H9 (cell line): ENCODE measurements at regions not wholly inside any gene's neighbourhood (a gene's known extent, or its start where the extent isn't known, plus 50 kb on each side); places are given as distances from the start of the nearest gene placed in this dataset.

ENCODE experiments used
- DNase-seq: peaks from one replicate; pipeline ENCODE4 v3.0.0-alpha.2; 2017
- H2AFZ ChIP-seq: one replicate; pipeline ENCODE4 v1.6.1; 2013; ENCODE audit warnings: mild to moderate bottlenecking, low read length, control low read depth, moderate library complexity
- H2AK5ac ChIP-seq: 2 replicates; pipeline ENCODE4 v1.6.1; 2013; ENCODE audit warnings: low read length, control low read depth, mixed read lengths; ENCODE audit not compliant: insufficient read length
- H2BK120ac ChIP-seq: one replicate; pipeline ENCODE4 v1.6.1; 2013; ENCODE audit warnings: low read depth, mild to moderate bottlenecking, low read length, control low read depth, inconsistent platforms; ENCODE audit not compliant: poor library complexity, severe bottlenecking
- H2BK12ac ChIP-seq: 2 replicates; pipeline ENCODE4 v1.6.1; 2013; ENCODE audit warnings: low read length, control low read depth, mixed read lengths, low read depth; ENCODE audit not compliant: insufficient read length
- H2BK15ac ChIP-seq: 2 replicates; pipeline ENCODE4 v1.6.1; 2013; ENCODE audit warnings: low read depth, low read length, control low read depth
- H2BK20ac ChIP-seq: one replicate; pipeline ENCODE4 v1.6.1; 2013; ENCODE audit warnings: low read depth, mild to moderate bottlenecking, low read length, control low read depth, inconsistent platforms; ENCODE audit not compliant: poor library complexity, severe bottlenecking
- H2BK5ac ChIP-seq: 2 replicates; pipeline ENCODE4 v1.6.1; 2013; ENCODE audit warnings: low read length, control low read depth, mixed read lengths; ENCODE audit not compliant: insufficient read length
- H3K14ac ChIP-seq: 2 replicates; pipeline ENCODE4 v1.6.1; 2013; ENCODE audit warnings: low read length, control low read depth; ENCODE audit not compliant: insufficient read depth
- H3K18ac ChIP-seq: 2 replicates; pipeline ENCODE4 v1.6.1; 2013; ENCODE audit warnings: low read depth, mild to moderate bottlenecking, mixed read lengths, low read length, control low read depth; ENCODE audit not compliant: insufficient read length
- H3K23ac ChIP-seq: 2 replicates; pipeline ENCODE4 v1.6.1; 2013; ENCODE audit warnings: low read length, control low read depth, mixed read lengths, low read depth; ENCODE audit not compliant: insufficient read length
- H3K23me2 ChIP-seq: 2 replicates; pipeline ENCODE4 v1.6.1; 2013; ENCODE audit warnings: low read depth, mild to moderate bottlenecking, mixed read lengths, low read length, control low read depth; ENCODE audit not compliant: insufficient read length, poor library complexity, severe bottlenecking
- H3K27ac ChIP-seq: 2 replicates; pipeline ENCODE4 v1.5.1; 2013; ENCODE audit warnings: low read length, control low read depth, mixed read lengths, low read depth; ENCODE audit not compliant: insufficient read length
- H3K27me3 ChIP-seq: 2 replicates; pipeline ENCODE4 v1.6.1; 2013; ENCODE audit warnings: low read length, control low read depth, inconsistent platforms; ENCODE audit not compliant: insufficient read depth
- H3K4ac ChIP-seq: 2 replicates; pipeline ENCODE4 v1.6.1; 2013; ENCODE audit warnings: low read depth, mild to moderate bottlenecking, control low read depth, inconsistent platforms, low read length, moderate library complexity
- H3K4me1 ChIP-seq: 2 replicates; pipeline ENCODE4 v1.6.1; 2013; ENCODE audit warnings: low read length, control low read depth, inconsistent platforms; ENCODE audit not compliant: insufficient read depth
- H3K4me2 ChIP-seq: 2 replicates; pipeline ENCODE4 v1.6.1; 2013; ENCODE audit warnings: low read length, control low read depth, mixed read lengths; ENCODE audit not compliant: insufficient read length, insufficient read depth
- H3K56ac ChIP-seq: 2 replicates; pipeline ENCODE4 v1.6.1; 2013; ENCODE audit warnings: low read depth, mild to moderate bottlenecking, mixed read lengths, low read length, control low read depth; ENCODE audit not compliant: insufficient read length
- H3K79me1 ChIP-seq: 2 replicates; pipeline ENCODE4 v1.6.1; 2013; ENCODE audit warnings: low read depth, mild to moderate bottlenecking, moderate library complexity, low read length, control low read depth, inconsistent platforms; ENCODE audit not compliant: insufficient read depth, poor library complexity, severe bottlenecking
- H3K79me2 ChIP-seq: 2 replicates; pipeline ENCODE4 v1.6.1; 2013; ENCODE audit warnings: low read length, control low read depth, inconsistent platforms; ENCODE audit not compliant: insufficient read depth
- H3K9ac ChIP-seq: 2 replicates; pipeline ENCODE4 v1.6.1; 2013; ENCODE audit warnings: low read length, control low read depth, mixed read lengths; ENCODE audit not compliant: insufficient read length; ENCODE audit errors: extremely low read depth
- H3K9me3 ChIP-seq: one replicate; pipeline ENCODE4 v1.6.1; 2013; ENCODE audit warnings: low read depth, low read length, inconsistent platforms; ENCODE audit not compliant: control insufficient read depth
- H3T11ph ChIP-seq: one replicate; pipeline ENCODE4 v1.6.1; 2013; ENCODE audit warnings: mild to moderate bottlenecking, low read length, control low read depth, inconsistent platforms
- H4K20me1 ChIP-seq: one replicate; pipeline ENCODE4 v1.6.1; 2013; ENCODE audit not compliant: control insufficient read depth, insufficient read length, insufficient read depth
- H4K5ac ChIP-seq: 2 replicates; pipeline ENCODE4 v1.6.1; 2013; ENCODE audit warnings: low read depth, mild to moderate bottlenecking, mixed read lengths, low read length, control low read depth; ENCODE audit not compliant: insufficient read length
- H4K8ac ChIP-seq: replicated peaks from 2 replicates; pipeline ENCODE4 v1.6.1; 2013; ENCODE audit warnings: low read length, control low read depth, mixed read lengths, low read depth; ENCODE audit not compliant: insufficient read length
- H4K91ac ChIP-seq: 2 replicates; pipeline ENCODE4 v1.6.1; 2013; ENCODE audit warnings: low read depth, mild to moderate bottlenecking, moderate library complexity, mixed read lengths, low read length, control low read depth; ENCODE audit not compliant: insufficient read length
- H3K27ac Mint-ChIP-seq, 3 experiments: 2 replicates in 2 of 3; 3 replicates in 1 of 3; pipeline ENCODE4 v1.8.0; 2020 to 2021; ENCODE audit warnings: mixed read lengths in 3 of 3, mild to moderate bottlenecking in 1 of 3, moderate library complexity in 1 of 3
- H3K27me3 Mint-ChIP-seq: 2 replicates; pipeline ENCODE4 v1.8.0; 2021; ENCODE audit warnings: low read depth, mild to moderate bottlenecking, moderate library complexity, mixed read lengths
- H3K36me3 Mint-ChIP-seq, 3 experiments: 2 replicates in 2 of 3; 3 replicates in 1 of 3; pipeline ENCODE4 v1.8.0; 2020 to 2021; ENCODE audit warnings: low read depth in 3 of 3, mixed read lengths in 3 of 3; ENCODE audit not compliant: insufficient read depth in 1 of 3
- H3K4me1 Mint-ChIP-seq, 2 experiments: 2 replicates each; pipeline ENCODE4 v1.8.0; 2020; ENCODE audit warnings: mixed read lengths in 2 of 2
- H3K4me3 Mint-ChIP-seq, 2 experiments: 2 replicates in 1 of 2; 3 replicates in 1 of 2; pipeline ENCODE4 v1.8.0; 2020 to 2021; ENCODE audit warnings: mild to moderate bottlenecking in 2 of 2, mixed read lengths in 2 of 2, moderate library complexity in 1 of 2
- H3K9me3 Mint-ChIP-seq, 2 experiments: 2 replicates in 1 of 2; 3 replicates in 1 of 2; pipeline ENCODE4 v1.8.0; 2020; ENCODE audit warnings: mild to moderate bottlenecking in 2 of 2, mixed read lengths in 2 of 2, moderate library complexity in 1 of 2
- CTCF ChIP-seq: fragments of 200-600 bp; sonication (generic); conservative IDR thresholded peaks from 3 replicates; pipeline ENCODE4 v1.8.0; 2021; ENCODE audit warnings: antibody characterized with exemption, mild to moderate bottlenecking
- WGBS: extraction: QIAGEN DNeasy Blood & Tissue Kit; methylation state at CpG from one replicate; pipeline ENCODE4 v1.1.7; 2013; ENCODE audit warnings: missing lambda C conversion rate, low lambda C conversion rate, mixed read lengths; ENCODE audit not compliant: insufficient read length; ENCODE audit errors: extremely low coverage; 5-methylcytosine and 5-hydroxymethylcytosine counted together

- Histone ChIP-seq H3K79me1 (no peaks in the 10 kb centered on the region), H3K18ac (no peak overlapping the region), H3K23ac (no peak overlapping the region), H2BK5ac (no peak overlapping the region), H4K91ac (no peak overlapping the region), H3K4ac (no peak overlapping the region), H2AK5ac (no peak overlapping the region), H2BK120ac (no peak overlapping the region), H2BK20ac (no peak overlapping the region), H3K23me2 (no peaks in the 10 kb centered on the region), H3K79me2 (no peaks in the 10 kb centered on the region), H3K4me1 (no peaks in the 10 kb centered on the region), H2BK12ac (no peak overlapping the region), H3K4me2 (no peak overlapping the region), H4K5ac (no peak overlapping the region), H4K8ac (no peak overlapping the region), H3K14ac (no peak overlapping the region), H3K9me3 (no peaks in the 10 kb centered on the region), H3K27ac (no peak overlapping the region), H4K20me1 (no peaks in the 10 kb centered on the region), H2BK15ac (no peak overlapping the region), H3T11ph (no peak overlapping the region), H3K27me3 (no peaks in the 10 kb centered on the region), H3K9ac (no peak overlapping the region), H2AFZ (no peak overlapping the region), H3K56ac (no peak overlapping the region)
- Mint-ChIP-seq H3K4me1 (no peaks in the 10 kb centered on the region), H3K4me3 (no peak overlapping the region), H3K27me3 (no peaks in the 10 kb centered on the region), H3K27ac (no peak overlapping the region), H3K9me3 (peaks cover 5 to 13% of the 10 kb centered on the region in 2 experiments; a peak in 3 of 5 replicates), H3K36me3 (no peaks in the 10 kb centered on the region; a peak in 1 of 7 replicates)
- no peak for DNase-seq
- no CpG with 5 or more reads among the region's 2 CpGs for WGBS
- TF ChIP-seq CTCF, result no peak
These were observed 801.2 kb downstream of the PDCD6IP start for GRCh38 chr3:34599595-34599994.
